ENCODE measurements at regions not wholly inside any gene's neighbourhood (a gene's known extent, or its start where the extent isn't known, plus 50 kb on each side); places are given as distances from the start of the nearest gene placed in this dataset.

- no peak for TF ChIP-seq CTCF (IDR thresholded peaks at IDR 0.05)
- no peak for TF ChIP-seq POLR2A (IDR thresholded peaks at IDR 0.05)
Observed at GRCh38 chr1:25107643-25108010, 124.7 kb downstream of the SYF2 start.
